Right lobe of liver (tissue), 4 donors: ENCODE measurements at regions not wholly inside any gene's neighbourhood (a gene's known extent, or its start where the extent isn't known, plus 50 kb on each side); places are given as distances from the start of the nearest gene placed in this dataset.

Source experiments
- POLR2A ChIP-seq: fragments of 450-650 bp; IDR thresholded peaks from one replicate; pipeline ENCODE4 v1.6.1; 2017; ENCODE audit warnings: antibody characterized with exemption, mild to moderate bottlenecking
- TF ChIP-seq, protein P1 (sequence below), 4 donors: fragments of 200-600 bp in 3 of 4; fragments of 450-650 bp in 1 of 4; IDR thresholded peaks; one replicate each; pipeline versions ENCODE4 v1.5.1 to v1.8.0; 2016 to 2022; ENCODE audit warnings: antibody characterized with exemption in 4 of 4, mild to moderate bottlenecking in 2 of 4
- donor health status: DM: no; HTN: no; CAD: no.
- donor health status: DM: no; HTN: no; CAD: no.
- donor health status: DM: no; HTN: yes; CAD: no.

DNA sequence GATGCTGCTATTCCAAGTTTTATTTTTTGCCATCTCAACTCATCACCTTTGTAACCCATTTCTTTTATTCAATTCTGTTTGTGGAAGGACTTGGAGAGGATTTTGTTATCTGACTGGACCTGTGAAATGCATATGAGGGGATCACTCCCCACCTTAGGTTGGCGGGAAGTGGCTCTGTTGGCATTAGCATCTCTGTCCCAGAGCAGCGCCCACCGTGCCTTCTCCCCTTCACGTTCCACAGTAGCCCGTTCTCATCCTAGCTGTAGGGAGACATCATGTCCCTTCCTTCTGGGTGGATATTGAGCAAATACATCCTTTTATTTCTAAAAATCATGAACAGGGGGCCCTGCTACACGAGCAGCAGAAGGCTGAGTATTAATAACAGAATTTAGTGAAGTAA is 330.4 kb downstream of the RFC3 start:
- TF ChIP-seq, protein P1, sequence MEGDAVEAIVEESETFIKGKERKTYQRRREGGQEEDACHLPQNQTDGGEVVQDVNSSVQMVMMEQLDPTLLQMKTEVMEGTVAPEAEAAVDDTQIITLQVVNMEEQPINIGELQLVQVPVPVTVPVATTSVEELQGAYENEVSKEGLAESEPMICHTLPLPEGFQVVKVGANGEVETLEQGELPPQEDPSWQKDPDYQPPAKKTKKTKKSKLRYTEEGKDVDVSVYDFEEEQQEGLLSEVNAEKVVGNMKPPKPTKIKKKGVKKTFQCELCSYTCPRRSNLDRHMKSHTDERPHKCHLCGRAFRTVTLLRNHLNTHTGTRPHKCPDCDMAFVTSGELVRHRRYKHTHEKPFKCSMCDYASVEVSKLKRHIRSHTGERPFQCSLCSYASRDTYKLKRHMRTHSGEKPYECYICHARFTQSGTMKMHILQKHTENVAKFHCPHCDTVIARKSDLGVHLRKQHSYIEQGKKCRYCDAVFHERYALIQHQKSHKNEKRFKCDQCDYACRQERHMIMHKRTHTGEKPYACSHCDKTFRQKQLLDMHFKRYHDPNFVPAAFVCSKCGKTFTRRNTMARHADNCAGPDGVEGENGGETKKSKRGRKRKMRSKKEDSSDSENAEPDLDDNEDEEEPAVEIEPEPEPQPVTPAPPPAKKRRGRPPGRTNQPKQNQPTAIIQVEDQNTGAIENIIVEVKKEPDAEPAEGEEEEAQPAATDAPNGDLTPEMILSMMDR (IDR thresholded peaks at IDR 0.05), result no peak
- no peak for TF ChIP-seq POLR2A
